ENCODE measurements at regions not wholly inside any gene's neighbourhood (a gene's known extent, or its start where the extent isn't known, plus 50 kb on each side); places are given as distances from the start of the nearest gene placed in this dataset.

DNA sequence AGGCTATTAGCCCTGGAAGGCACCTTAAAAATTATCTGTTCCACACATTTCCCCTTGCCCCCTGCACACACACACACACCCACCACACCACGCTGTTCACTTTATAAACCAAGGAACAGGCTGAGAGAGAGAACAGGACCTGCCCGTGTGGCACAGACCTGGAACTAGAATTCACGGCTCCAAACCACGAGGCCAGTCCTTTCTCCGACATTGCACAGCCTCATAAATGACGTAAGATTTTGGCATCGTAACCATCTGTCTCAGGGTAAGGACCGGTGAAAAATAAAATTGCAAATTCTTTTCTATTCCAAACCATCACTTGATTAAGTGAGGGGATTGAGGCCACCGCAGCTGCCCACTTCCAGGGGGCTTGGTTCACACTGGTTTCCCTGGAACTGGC lies 330.3 kb downstream of the BCOR start:
- Histone ChIP-seq H3K27me3 (no peaks in the 10 kb centered on the region), H3K27ac (no peak overlapping the region), H3K9me3 (no peaks in the 10 kb centered on the region), H3K4me3 (no peak overlapping the region), H3K4me1 (peaks cover 10 to 12% (median 11%) of the 10 kb centered on the region in 3 donors), H3K36me3 (no peaks in the 10 kb centered on the region)
- ATAC-seq = no peak
- WGBS, 2 donors = 68 to 75% methylated on average over 9 of the region's 9 CpGs
- DNase-seq = no peak
- intact Hi-C loops (cut with DNase I) = no loop called here
- TF ChIP-seq, protein P1, sequence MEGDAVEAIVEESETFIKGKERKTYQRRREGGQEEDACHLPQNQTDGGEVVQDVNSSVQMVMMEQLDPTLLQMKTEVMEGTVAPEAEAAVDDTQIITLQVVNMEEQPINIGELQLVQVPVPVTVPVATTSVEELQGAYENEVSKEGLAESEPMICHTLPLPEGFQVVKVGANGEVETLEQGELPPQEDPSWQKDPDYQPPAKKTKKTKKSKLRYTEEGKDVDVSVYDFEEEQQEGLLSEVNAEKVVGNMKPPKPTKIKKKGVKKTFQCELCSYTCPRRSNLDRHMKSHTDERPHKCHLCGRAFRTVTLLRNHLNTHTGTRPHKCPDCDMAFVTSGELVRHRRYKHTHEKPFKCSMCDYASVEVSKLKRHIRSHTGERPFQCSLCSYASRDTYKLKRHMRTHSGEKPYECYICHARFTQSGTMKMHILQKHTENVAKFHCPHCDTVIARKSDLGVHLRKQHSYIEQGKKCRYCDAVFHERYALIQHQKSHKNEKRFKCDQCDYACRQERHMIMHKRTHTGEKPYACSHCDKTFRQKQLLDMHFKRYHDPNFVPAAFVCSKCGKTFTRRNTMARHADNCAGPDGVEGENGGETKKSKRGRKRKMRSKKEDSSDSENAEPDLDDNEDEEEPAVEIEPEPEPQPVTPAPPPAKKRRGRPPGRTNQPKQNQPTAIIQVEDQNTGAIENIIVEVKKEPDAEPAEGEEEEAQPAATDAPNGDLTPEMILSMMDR (IDR thresholded peaks at IDR 0.05) = no peak
- FAIRE-seq = no peak

DNA sequence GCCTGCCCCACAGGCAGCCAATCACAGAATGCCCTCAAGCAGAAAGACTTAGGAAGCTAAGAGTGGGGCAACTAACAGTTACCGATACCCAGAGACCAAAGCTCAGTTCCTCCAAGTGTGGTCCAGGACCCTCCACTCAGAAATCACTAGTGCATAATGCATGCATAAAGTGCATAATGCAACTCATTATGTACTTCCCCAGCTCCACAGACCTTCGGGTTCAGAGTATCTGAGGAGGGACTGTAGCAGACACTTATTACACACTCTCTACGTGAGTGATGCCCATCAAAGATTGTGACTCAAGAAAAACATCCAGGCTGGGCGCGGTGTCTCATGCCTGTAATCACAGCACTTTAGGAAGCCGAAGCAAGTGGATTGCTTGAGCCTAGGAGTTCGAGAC lies 328.0 kb downstream of the BCOR start:
- Histone ChIP-seq H3K27me3 (no peaks in the 10 kb centered on the region), H3K36me3 (no peaks in the 10 kb centered on the region), H3K4me1 (peaks cover 17 to 25% (median 22%) of the 10 kb centered on the region in 3 donors), H3K9me3 (no peaks in the 10 kb centered on the region), H3K27ac (no peak overlapping the region), H3K4me3 (no peak overlapping the region)
- intact Hi-C loops (cut with DNase I) = no loop called here
- TF ChIP-seq, protein P1 (IDR thresholded peaks at IDR 0.05) = no peak
- ATAC-seq = no peak
- 84 to 95% methylated on average over 7 of the region's 7 CpGs for WGBS, 2 donors
- no peak for DNase-seq
- no peak for FAIRE-seq

DNA sequence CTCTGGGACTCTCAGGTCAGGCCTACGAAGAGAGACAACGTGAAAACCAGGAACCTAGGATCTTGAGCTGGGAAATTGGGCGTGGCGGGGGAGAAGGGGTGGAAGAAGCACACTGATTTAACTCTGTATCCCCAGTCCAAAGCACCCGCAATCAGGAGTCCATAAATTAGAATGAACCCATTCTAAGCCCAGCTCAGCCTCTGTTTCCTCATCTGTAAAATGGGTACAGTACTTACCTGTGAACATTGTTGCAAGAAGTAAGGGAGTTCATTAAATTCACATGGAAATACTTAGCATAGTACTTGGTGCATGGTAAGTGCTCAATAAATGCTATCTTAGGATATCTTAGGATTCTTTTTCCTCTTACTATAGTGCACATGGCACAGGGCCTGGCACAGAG lies 326.7 kb downstream of the BCOR start:
- FAIRE-seq (no peak), ATAC-seq (no peak)

DNA sequence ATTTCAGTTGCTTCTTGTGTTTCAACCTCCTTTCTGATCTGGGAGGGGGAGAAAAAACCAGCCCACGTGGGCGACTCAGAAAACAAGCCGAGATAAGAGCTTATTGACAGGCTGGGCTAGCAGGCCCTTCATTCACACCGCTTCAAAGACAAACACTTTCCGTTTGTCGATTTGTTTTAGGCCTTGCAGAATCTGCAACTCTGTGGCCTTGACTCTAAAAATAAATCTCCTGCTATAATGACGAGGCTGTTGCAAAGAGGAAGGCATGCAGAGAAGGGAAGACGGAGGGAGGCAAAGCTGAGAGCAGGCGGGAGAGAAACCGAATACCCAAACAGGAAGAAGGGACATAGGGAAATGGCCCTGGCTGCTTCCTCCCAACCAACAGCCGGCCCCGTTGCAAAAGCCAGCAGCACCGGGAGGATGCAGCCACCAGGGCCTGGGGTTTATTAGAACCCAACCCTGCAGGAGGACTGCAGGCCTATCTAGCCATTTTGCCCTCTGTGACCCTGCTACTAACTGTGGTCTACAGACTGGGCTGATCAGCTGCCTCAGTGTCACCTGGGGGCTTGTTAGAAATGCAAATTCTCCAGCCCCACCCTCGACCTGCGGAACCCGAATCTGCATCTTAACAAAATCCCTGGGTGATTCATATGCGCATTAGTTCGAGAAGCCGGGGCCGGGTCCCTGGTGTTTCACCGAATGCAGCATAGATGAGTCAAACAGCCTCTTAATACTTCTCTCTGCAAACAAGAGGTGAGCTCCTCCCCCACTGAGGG lies 325.5 kb downstream of the BCOR start:
- peak overlapping the region; percentile 61 to 86 (median 78) for H3K27ac ChIP-seq
- FAIRE-seq = peak; percentile 45
- ATAC-seq = peak; percentile 72 to 82 (median 76)

More for the DNA sequence above, 326.7 kb downstream of the BCOR start:
- peaks cover 17 to 25% (median 22%) of the 10 kb centered on the region in 3 donors for H3K4me1 ChIP-seq
- 84 to 94% methylated on average over 5 of the region's 5 CpGs for WGBS, 2 donors
- peak overlapping the region in 3 of 4 donors; percentile 73 to 86 (median 83) for H3K27ac ChIP-seq
- no peaks in the 10 kb centered on the region for H3K36me3 ChIP-seq
- no peaks in the 10 kb centered on the region for H3K9me3 ChIP-seq
- intact Hi-C loops (cut with DNase I) = no loop called here
- TF ChIP-seq, protein P1 (IDR thresholded peaks at IDR 0.05) = no peak
- no peak overlapping the region for H3K4me3 ChIP-seq
- no peaks in the 10 kb centered on the region for H3K27me3 ChIP-seq
- no peak for DNase-seq

More for the DNA sequence above, 325.5 kb downstream of the BCOR start:
- H3K27me3 ChIP-seq = no peaks in the 10 kb centered on the region
- intact Hi-C loops (cut with DNase I) = no loop called here
- TF ChIP-seq, protein P1 (IDR thresholded peaks at IDR 0.05) = no peak
- DNase-seq = peak in 4 of 6 donors; percentile 51 to 66 (median 64)
- peaks cover 17 to 25% (median 22%) of the 10 kb centered on the region in 3 donors for H3K4me1 ChIP-seq
- H3K36me3 ChIP-seq = no peaks in the 10 kb centered on the region
- H3K9me3 ChIP-seq = no peaks in the 10 kb centered on the region
- H3K4me3 ChIP-seq = no peak overlapping the region
- 9 to 16% methylated on average over 21 of the region's 21 CpGs for WGBS, 2 donors
